ENCODE measurements at regions not wholly inside any gene's neighbourhood (a gene's known extent, or its start where the extent isn't known, plus 50 kb on each side); places are given as distances from the start of the nearest gene placed in this dataset.
"Not testable (repeated sequence)": the region's sequence is repeated elsewhere in the genome, so short reads cannot be mapped to it uniquely, and the experiment has no call there.

- DNase-seq (ENCODE audit: low spot score): no peak
Measured at GRCh38 chr10:42367532-42368230, 270.7 kb downstream of the ZNF33B start.

GRCh38 chr10:42351745-42352144 lies 286.6 kb downstream of the ZNF33B start:
- DNase-seq (ENCODE audit: low spot score): no peak

GRCh38 chr10:42336593-42337337 lies 301.6 kb downstream of the ZNF33B start:
- not testable (repeated sequence) for DNase-seq (ENCODE audit: low spot score)

- DNase-seq (ENCODE audit: low spot score): not testable (repeated sequence)
Measured at GRCh38 chr10:42335653-42336296, 302.6 kb downstream of the ZNF33B start.

GRCh38 chr10:42304341-42304740 lies 334.0 kb downstream of the ZNF33B start:
- DNase-seq (ENCODE audit: low spot score): no peak

- DNase-seq (ENCODE audit: low spot score): not testable (repeated sequence)
Measured at GRCh38 chr10:42281896-42282295, 356.5 kb downstream of the ZNF33B start.

GRCh38 chr10:42269788-42270187 lies 368.6 kb downstream of the ZNF33B start:
- not testable (repeated sequence) for DNase-seq (ENCODE audit: low spot score)

GRCh38 chr10:42263259-42263658 lies 375.1 kb downstream of the ZNF33B start:
- DNase-seq (ENCODE audit: low spot score): not testable (repeated sequence)

GRCh38 chr10:42243002-42243401 lies 395.4 kb downstream of the ZNF33B start:
- DNase-seq (ENCODE audit: low spot score): not testable (repeated sequence)

GRCh38 chr10:42242135-42242805 lies 396.1 kb downstream of the ZNF33B start:
- no peak for DNase-seq (ENCODE audit: low spot score)

- not testable (repeated sequence) for DNase-seq (ENCODE audit: low spot score)
Measured at GRCh38 chr10:42236401-42236800, 402.0 kb downstream of the ZNF33B start.

- not testable (repeated sequence) for DNase-seq (ENCODE audit: low spot score)
Measured at GRCh38 chr10:42235736-42236135, 402.6 kb downstream of the ZNF33B start.

- DNase-seq (ENCODE audit: low spot score): not testable (repeated sequence)
Measured at GRCh38 chr10:42235241-42235640, 403.1 kb downstream of the ZNF33B start.

GRCh38 chr10:42234506-42234905 lies 403.9 kb downstream of the ZNF33B start:
- DNase-seq (ENCODE audit: low spot score): not testable (repeated sequence)

GRCh38 chr10:42233461-42234206 lies 404.7 kb downstream of the ZNF33B start:
- DNase-seq (ENCODE audit: low spot score): not testable (repeated sequence)

GRCh38 chr10:42232955-42233354 lies 405.4 kb downstream of the ZNF33B start:
- not testable (repeated sequence) for DNase-seq (ENCODE audit: low spot score)

GRCh38 chr10:42230812-42231211 lies 407.6 kb downstream of the ZNF33B start:
- DNase-seq (ENCODE audit: low spot score): not testable (repeated sequence)

- DNase-seq (ENCODE audit: low spot score): not testable (repeated sequence)
Measured at GRCh38 chr10:42230115-42230514, 408.3 kb downstream of the ZNF33B start.

- not testable (repeated sequence) for DNase-seq (ENCODE audit: low spot score)
Measured at GRCh38 chr10:42227859-42228258, 410.5 kb downstream of the ZNF33B start.

- DNase-seq (ENCODE audit: low spot score): not testable (repeated sequence)
Measured at GRCh38 chr10:42193588-42193987, 444.8 kb downstream of the ZNF33B start.

GRCh38 chr10:42192450-42192849 lies 445.9 kb downstream of the ZNF33B start:
- peak; percentile 5 for DNase-seq (ENCODE audit: low spot score)
